Panc1 (cell line): ENCODE measurements at regions not wholly inside any gene's neighbourhood (a gene's known extent, or its start where the extent isn't known, plus 50 kb on each side); places are given as distances from the start of the nearest gene placed in this dataset.

ENCODE experiments used
- ATAC-seq: fragments of 200-7000 bp; cut with Tn5 transposase; 2 replicates; pipeline ENCODE4 v1.9.1; 2020; ENCODE audit warnings: mild to moderate bottlenecking, moderate library complexity
- BruUV-seq: library from RNA; stranded (reverse); fragments of 400-500 nt; replicated peaks from 2 replicates; lab custom pipeline; 2021; lab: Mats Ljungman, UMichigan
- CTCF ChIA-PET: fragments of 300-600 bp; sonication (Branson Sonifier 250); formaldehyde crosslinking; loops from one replicate; lab custom pipeline; 2022; ENCODE audit warnings: antibody characterized with exemption; lab: Charles Lee
- POLR2A ChIA-PET: fragments of 300-600 bp; sonication (Branson Sonifier 250); formaldehyde crosslinking; loops from one replicate; lab custom pipeline; 2022; ENCODE audit warnings: antibody characterized with exemption; lab: Charles Lee
- DNase-seq: peaks from one replicate; pipeline ENCODE4 v3.0.0-alpha.2; 2010; ENCODE audit warnings: low read depth, low spot score
- H3K27ac ChIP-seq: 2 replicates; pipeline ENCODE4 v1.5.1; 2011; ENCODE audit warnings: mild to moderate bottlenecking, low read length, inconsistent platforms
- H3K27me3 ChIP-seq: fragments of 200-500 bp; sonication (Bioruptor generic); 2 replicates; pipeline ENCODE4 v1.6.0; 2014; ENCODE audit warnings: low read length, inconsistent platforms; ENCODE audit not compliant: control insufficient read depth, insufficient read depth
- H3K36me3 ChIP-seq: fragments of 200-500 bp; sonication (Bioruptor generic); 2 replicates; pipeline ENCODE4 v1.5.1; 2014; ENCODE audit warnings: inconsistent platforms, mild to moderate bottlenecking, low read length, moderate library complexity; ENCODE audit not compliant: control insufficient read depth, insufficient read depth
- H3K4me1 ChIP-seq: 2 replicates; pipeline ENCODE4 v1.5.1; 2011; ENCODE audit warnings: inconsistent platforms, mild to moderate bottlenecking, low read length, moderate library complexity; ENCODE audit not compliant: control insufficient read depth, insufficient read depth
- H3K4me3 ChIP-seq, 2 experiments: 2 replicates each; pipeline ENCODE4 v1.5.1; 2011 to 2012; ENCODE audit warnings: low read depth in 2 of 2, low read length in 2 of 2, mild to moderate bottlenecking in 2 of 2, inconsistent platforms in 1 of 2, moderate library complexity in 1 of 2
- H3K9me3 ChIP-seq: fragments of 200-500 bp; sonication (Bioruptor generic); 2 replicates; pipeline ENCODE4 v1.5.1; 2014; ENCODE audit warnings: low read depth, mild to moderate bottlenecking, inconsistent platforms, low read length, moderate library complexity; ENCODE audit not compliant: control insufficient read depth, insufficient read depth
- CTCF ChIP-seq: fragments of 450-650 bp; IDR thresholded peaks from 2 replicates; pipeline ENCODE4 v1.5.1; 2017; ENCODE audit warnings: mild to moderate bottlenecking
- POLR2AphosphoS5 ChIP-seq: IDR thresholded peaks from 2 replicates; pipeline ENCODE4 v1.6.1; 2012; ENCODE audit warnings: mild to moderate bottlenecking, low read depth, low read length, moderate library complexity
- REST ChIP-seq, 2 experiments: IDR thresholded peaks; 2 replicates each; pipeline ENCODE4 v1.6.1; 2011 to 2012; ENCODE audit warnings: low read depth in 2 of 2, control low read depth in 1 of 2, low read length in 1 of 2, mild to moderate bottlenecking in 1 of 2, moderate library complexity in 1 of 2; ENCODE audit not compliant: insufficient read depth in 1 of 2
- SIN3A ChIP-seq: IDR thresholded peaks from 2 replicates; pipeline ENCODE4 v1.6.1; 2012; ENCODE audit warnings: low read depth, mild to moderate bottlenecking, low read length, moderate library complexity, borderline replicate concordance; ENCODE audit not compliant: insufficient read depth
- TCF7L2 ChIP-seq: IDR thresholded peaks from 2 replicates; pipeline ENCODE4 v1.6.1; 2011; ENCODE audit warnings: mild to moderate bottlenecking, low read depth, low read length, inconsistent platforms
- in situ Hi-C: cut with HindIII; loops from 2 replicates; pipeline ENCODE4 v1.10.0; 2016; ENCODE audit warnings: low sequenced_read_pairs, low pct_unique_long_range_greater_than_20kb
- intact Hi-C: fragments of 100-400 bp; cut with micrococcal nuclease; formaldehyde crosslinking; loops from one replicate; pipeline ENCODE4 v1.10.0; 2022; ENCODE audit not compliant: unreplicated experiment

GRCh38 chr2:118591223-118591622 is 256.2 kb downstream of the EN1 start:
- in situ Hi-C loops, result no loop called here
- DNase-seq (no peak), ATAC-seq (no peak)
- intact Hi-C loops, result no loop called here
- Histone ChIP-seq H3K4me3 (no peak overlapping the region), H3K27ac (no peak overlapping the region), H3K36me3 (no peaks in the 10 kb centered on the region), H3K27me3 (peaks cover 3% of the 10 kb centered on the region; the same call in 1 of the 2 replicates), H3K9me3 (no peaks in the 10 kb centered on the region), H3K4me1 (no peaks in the 10 kb centered on the region)
- ChIA-PET POLR2A (no interaction called here), CTCF (no interaction called here)
- TF ChIP-seq CTCF (no peak), REST (IDR thresholded peaks at IDR 0.05; ENCODE audit: insufficient read depth in 1 of 2, low read depth in 2 of 2, low read length in 1 of 2) (no peak), TCF7L2 (no peak), POLR2AphosphoS5 (no peak)
- no TSS peak for BruUV-seq

- ChIA-PET POLR2A (no interaction called here), CTCF (no interaction called here)
- no peak overlapping the region for H3K4me3 ChIP-seq
- intact Hi-C loops, result no loop called here
- TF ChIP-seq REST (IDR thresholded peaks at IDR 0.05; ENCODE audit: insufficient read depth in 1 of 2, low read depth in 2 of 2, low read length in 1 of 2) (no peak), SIN3A (no peak), POLR2AphosphoS5 (no peak), TCF7L2 (no peak)
- no peaks in the 10 kb centered on the region for H3K36me3 ChIP-seq
- in situ Hi-C loops, result no loop called here
- H3K9me3 ChIP-seq, result no peaks in the 10 kb centered on the region
- no peaks in the 10 kb centered on the region for H3K4me1 ChIP-seq
- DNase-seq, result no peak
- no TSS peak for BruUV-seq
- H3K27ac ChIP-seq, result no peak overlapping the region
- peaks cover 3% of the 10 kb centered on the region; the same call in 1 of the 2 replicates for H3K27me3 ChIP-seq
- ATAC-seq, result no peak
These were observed 257.7 kb downstream of the EN1 start for GRCh38 chr2:118589721-118590120.
